Endothelial cell of umbilical vein (primary cell): ENCODE measurements at regions not wholly inside any gene's neighbourhood (a gene's known extent, or its start where the extent isn't known, plus 50 kb on each side); places are given as distances from the start of the nearest gene placed in this dataset.

Experiments
- BruUV-seq: library from RNA; stranded (reverse); fragments of 400-500 nt; replicated peaks from 2 replicates; lab custom pipeline; 2021; lab: Mats Ljungman, UMichigan
- CTCF ChIA-PET: fragments of 300-600, 350-600 bp; sonication (Branson Sonifier 250); formaldehyde crosslinking; loops from one replicate; lab custom pipeline; 2021; ENCODE audit warnings: antibody characterized with exemption, inconsistent platforms; lab: Charles Lee
- POLR2A ChIA-PET: fragments of 300-600, 350-600 bp; sonication (Branson Sonifier 250); formaldehyde crosslinking; loops from one replicate; lab custom pipeline; 2021; ENCODE audit warnings: antibody characterized with exemption, inconsistent platforms; lab: Charles Lee
- DNase-seq: peaks from one replicate; pipeline ENCODE4 v3.0.0-alpha.2; 2011; ENCODE audit warnings: low read depth, low spot score
- FAIRE-seq: peaks from 2 replicates; lab custom pipeline; 2011; peaks lifted over from hg19 to GRCh38; lab: Jason Lieb, UNC
- H2AFZ ChIP-seq: 2 replicates; pipeline ENCODE4 v1.6.0; 2012; ENCODE audit warnings: low read depth, low read length, control low read depth, inconsistent platforms
- H3K27ac ChIP-seq: 2 replicates; pipeline ENCODE4 v1.5.1; 2011; ENCODE audit warnings: low read depth, mild to moderate bottlenecking, control low read depth, low read length, moderate library complexity; ENCODE audit not compliant: insufficient read depth
- H3K27me3 ChIP-seq, 2 experiments: 2 replicates each; pipeline versions ENCODE4 v1.6.0 to v1.6.1; 2011; ENCODE audit warnings: low read length in 2 of 2, mixed read lengths in 1 of 2; ENCODE audit not compliant: control insufficient read depth in 2 of 2, insufficient read depth in 2 of 2
- H3K36me3 ChIP-seq, 2 experiments: 2 replicates in 1 of 2; 3 replicates in 1 of 2; pipeline ENCODE4 v1.5.1; 2011; ENCODE audit warnings: low read length in 2 of 2, mild to moderate bottlenecking in 1 of 2, moderate library complexity in 1 of 2; ENCODE audit not compliant: control insufficient read depth in 2 of 2, insufficient read depth in 2 of 2; ENCODE audit errors: extremely low read depth in 1 of 2
- H3K4me1 ChIP-seq: 3 replicates; pipeline ENCODE4 v1.5.1; 2011; ENCODE audit warnings: mild to moderate bottlenecking, low read length; ENCODE audit not compliant: control insufficient read depth, insufficient read depth; ENCODE audit errors: extremely low read depth
- H3K4me2 ChIP-seq: 2 replicates; pipeline ENCODE4 v1.6.1; 2011; ENCODE audit warnings: low read length, control low read depth, mixed read lengths; ENCODE audit not compliant: insufficient read depth
- H3K4me3 ChIP-seq, 3 experiments: fragments of 200-600 bp in 1 of 3; sonication (generic), shearing (Covaris generic) in 1 of 3; replicated peaks in 1 of 3; 2 replicates each; pipeline ENCODE4 v1.5.1; 2011 to 2016; ENCODE audit warnings: control low read depth in 3 of 3, low read length in 3 of 3, mild to moderate bottlenecking in 2 of 3, inconsistent platforms in 1 of 3, low read depth in 1 of 3, moderate library complexity in 1 of 3; ENCODE audit not compliant: insufficient read depth in 1 of 3
- H3K79me2 ChIP-seq: 2 replicates; pipeline ENCODE4 v1.6.0; 2012; ENCODE audit warnings: low read length, inconsistent platforms; ENCODE audit not compliant: control insufficient read depth, insufficient read depth
- H3K9ac ChIP-seq: replicated peaks from 2 replicates; pipeline ENCODE3; 2011; ENCODE audit warnings: low read length, control low read depth; ENCODE audit not compliant: insufficient read depth; ENCODE audit errors: extremely low read depth
- H3K9me1 ChIP-seq: replicated peaks from 3 replicates; pipeline ENCODE4 v1.6.0; 2011; ENCODE audit warnings: mild to moderate bottlenecking, low read length; ENCODE audit not compliant: control insufficient read depth, insufficient read depth; ENCODE audit errors: extremely low read depth
- H3K9me3 ChIP-seq: replicated peaks from 2 replicates; pipeline ENCODE4 v1.5.1; 2012; ENCODE audit warnings: low read length, inconsistent platforms; ENCODE audit not compliant: control insufficient read depth, insufficient read depth
- H4K20me1 ChIP-seq: replicated peaks from 2 replicates; pipeline ENCODE3; 2011; ENCODE audit warnings: mild to moderate bottlenecking, low read length; ENCODE audit not compliant: control insufficient read depth, insufficient read depth; ENCODE audit errors: extremely low read depth
- CTCF ChIP-seq, 2 donors: IDR thresholded peaks; 1 replicate in 1 of 2; 2 replicates in 1 of 2; pipeline ENCODE4 v1.5.1; 2011; ENCODE audit warnings: low read length in 2 of 2, mild to moderate bottlenecking in 2 of 2, moderate library complexity in 2 of 2, control low read depth in 1 of 2, inconsistent platforms in 1 of 2, low read depth in 1 of 2; ENCODE audit not compliant: insufficient read depth in 1 of 2; ENCODE audit errors: extremely low read depth in 1 of 2
- EZH2 ChIP-seq: IDR thresholded peaks from 2 replicates; pipeline ENCODE4 v1.6.1; 2012; ENCODE audit warnings: borderline replicate concordance, low read depth, mild to moderate bottlenecking, moderate library complexity, low read length, inconsistent platforms; ENCODE audit not compliant: severe bottlenecking
- FOS ChIP-seq: IDR thresholded peaks from 2 replicates; pipeline ENCODE4 v1.6.1; 2011; ENCODE audit warnings: mild to moderate bottlenecking, low read length, moderate library complexity, borderline replicate concordance; ENCODE audit not compliant: insufficient read depth
- GATA2 ChIP-seq: IDR thresholded peaks from 2 replicates; pipeline ENCODE4 v1.7.0; 2011; ENCODE audit warnings: low read depth, mild to moderate bottlenecking, moderate library complexity, mixed read lengths, low read length; ENCODE audit not compliant: insufficient read length, insufficient read depth
- JUN ChIP-seq: IDR thresholded peaks from 2 replicates; pipeline ENCODE4 v1.6.1; 2011; ENCODE audit warnings: borderline replicate concordance, low read depth; ENCODE audit not compliant: insufficient read length, insufficient read depth
- MAX ChIP-seq: IDR thresholded peaks from 2 replicates; pipeline ENCODE4 v1.6.1; 2011; ENCODE audit not compliant: insufficient read depth, insufficient read length
- MYC ChIP-seq: IDR thresholded peaks from one replicate; pipeline ENCODE4 v1.6.1; 2011; ENCODE audit warnings: mild to moderate bottlenecking, low read depth, low read length
- POLR2A ChIP-seq: IDR thresholded peaks from 2 replicates; pipeline ENCODE4 v1.6.1; 2012; ENCODE audit warnings: low read depth, mild to moderate bottlenecking, control low read depth, low read length
- POLR2AphosphoS5 ChIP-seq: IDR thresholded peaks from 2 replicates; pipeline ENCODE4 v1.6.1; 2012; ENCODE audit warnings: low read depth, mild to moderate bottlenecking, control low read depth, low read length, moderate library complexity; ENCODE audit not compliant: insufficient read depth
- dilution Hi-C: fragments of 300-500 bp; cut with MboI; formaldehyde crosslinking; loops from one replicate; pipeline ENCODE4 v1.15.0; 2019; ENCODE audit warnings: low sequenced_read_pairs; ENCODE audit not compliant: extremely low pct_ligation_motif_present
- intact Hi-C: fragments of 100-400 bp; cut with micrococcal nuclease; formaldehyde crosslinking; loops from one replicate; pipeline ENCODE4 v1.10.0; 2022

- Histone ChIP-seq H3K4me3 (no peak overlapping the region), H3K9ac (no peak overlapping the region), H3K27me3 (no peaks in the 10 kb centered on the region), H3K9me3 (no peaks in the 10 kb centered on the region), H3K27ac (no peak overlapping the region), H3K9me1 (no peaks in the 10 kb centered on the region), H4K20me1 (no peaks in the 10 kb centered on the region), H3K4me2 (no peak overlapping the region), H3K4me1 (no peaks in the 10 kb centered on the region), H3K36me3 (no peaks in the 10 kb centered on the region), H2AFZ (no peak overlapping the region), H3K79me2 (no peaks in the 10 kb centered on the region)
- ChIA-PET POLR2A (no interaction called here), CTCF (interaction anchor here (1.1 kb wide), 1 partner anchor 13 kb away, joined by 3 read pairs; no protein-coding TSS in a partner anchor)
- intact Hi-C loops (no loop called here), dilution Hi-C loops (no loop called here)
- FAIRE-seq (no peak), DNase-seq (no peak)
- TF ChIP-seq JUN (no peak), FOS (no peak), MAX (no peak), POLR2AphosphoS5 (no peak), EZH2 (no peak), MYC (no peak), GATA2 (no peak), POLR2A (no peak)
- no TSS peak for BruUV-seq
These were observed 739.4 kb upstream of the IGFBP3 start for GRCh38 chr7:46660402-46660980.

GRCh38 chr7:46658281-46658680 is 737.2 kb upstream of the IGFBP3 start:
- POLR2A ChIA-PET = no interaction called here

More at GRCh38 chr7:46658281-46658680, 737.2 kb upstream of the IGFBP3 start:
- no TSS peak for BruUV-seq
- Histone ChIP-seq H3K27me3 (no peaks in the 10 kb centered on the region), H3K9ac (no peak overlapping the region), H3K9me1 (no peaks in the 10 kb centered on the region), H4K20me1 (no peaks in the 10 kb centered on the region), H3K9me3 (no peaks in the 10 kb centered on the region), H3K4me1 (no peaks in the 10 kb centered on the region), H3K27ac (no peak overlapping the region), H2AFZ (no peak overlapping the region), H3K79me2 (no peaks in the 10 kb centered on the region), H3K36me3 (no peaks in the 10 kb centered on the region), H3K4me3 (no peak overlapping the region), H3K4me2 (no peak overlapping the region)
- CTCF ChIA-PET = interaction anchor here (1.7 kb wide), 1 partner anchor 8 kb away, joined by 3 read pairs; no protein-coding TSS in a partner anchor
- dilution Hi-C loops = no loop called here
- DNase-seq (no peak), FAIRE-seq (no peak)
- intact Hi-C loops = no loop called here
- TF ChIP-seq MAX = no peak
- no peak for TF ChIP-seq CTCF (IDR thresholded peaks at IDR 0.05; ENCODE audit: extremely low read depth in 1 of 2, insufficient read depth in 1 of 2, low read depth in 1 of 2, low read length in 2 of 2)
- no peak for TF ChIP-seq MYC
- TF ChIP-seq GATA2 = no peak
- no peak for TF ChIP-seq POLR2A
- TF ChIP-seq EZH2 = no peak
- TF ChIP-seq POLR2AphosphoS5 = no peak
- TF ChIP-seq JUN = no peak
- no peak for TF ChIP-seq FOS
